GM19025 (cell line): ENCODE measurements at regions not wholly inside any gene's neighbourhood (a gene's known extent, or its start where the extent isn't known, plus 50 kb on each side); places are given as distances from the start of the nearest gene placed in this dataset.

Experiments
- ATAC-seq: cut with Tn5 transposase; IDR thresholded peaks from one replicate; pipeline ENCODE4 v1.9.1; 2021; ENCODE audit warnings: mild to moderate bottlenecking, low read depth, moderate library complexity; ENCODE audit not compliant: unreplicated experiment

DNA sequence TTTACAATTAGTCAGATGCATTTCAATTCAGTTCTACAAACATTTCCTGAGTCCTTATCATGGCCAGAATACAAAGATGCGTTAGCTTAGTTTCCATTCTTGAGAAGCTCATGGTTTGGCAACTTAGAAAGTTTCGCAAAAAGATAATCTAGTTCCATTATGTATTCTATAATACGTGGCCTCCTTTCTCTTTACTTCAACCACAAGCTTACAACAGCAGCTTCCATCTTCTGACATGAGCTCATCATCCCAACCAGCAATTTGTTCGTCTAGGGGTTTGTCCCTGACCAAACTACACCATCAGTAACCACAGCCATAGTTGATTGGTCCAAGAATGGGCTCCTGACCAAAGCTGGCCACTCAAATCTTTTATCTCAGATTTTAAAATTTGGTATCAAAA lies 267.6 kb upstream of the TBC1D5 start:
- ATAC-seq = no peak

DNA sequence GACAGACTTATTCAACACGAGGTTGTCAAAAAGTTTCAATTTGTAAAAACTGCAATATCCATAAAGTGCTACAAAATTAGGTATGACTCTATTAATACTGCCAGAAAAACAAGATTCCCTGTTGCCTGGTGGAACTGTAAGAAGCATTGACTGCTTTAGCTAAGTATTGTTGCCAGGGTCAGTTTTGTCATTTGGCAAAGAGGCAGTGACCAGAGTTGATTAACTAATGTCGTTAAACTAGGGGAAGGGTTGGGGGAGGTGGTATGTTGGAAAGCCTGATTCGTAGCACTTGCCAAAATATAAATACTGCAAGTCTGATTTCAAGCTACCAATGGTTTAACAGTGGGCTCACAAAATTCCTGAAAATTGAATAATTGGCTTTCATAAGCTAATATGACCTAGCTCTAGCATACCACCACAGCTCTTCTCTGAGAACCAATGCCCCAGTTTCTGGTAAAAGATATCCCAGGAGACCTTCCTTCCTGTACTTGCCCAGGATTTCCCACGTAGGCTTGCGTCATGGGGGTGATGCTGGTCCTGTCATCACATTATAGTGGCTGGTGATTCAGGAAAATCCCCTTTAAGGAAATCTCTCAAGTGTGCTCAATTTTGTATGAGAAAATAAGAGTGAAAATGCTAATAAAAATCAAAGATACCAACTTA lies 266.4 kb upstream of the TBC1D5 start:
- no peak for ATAC-seq

DNA sequence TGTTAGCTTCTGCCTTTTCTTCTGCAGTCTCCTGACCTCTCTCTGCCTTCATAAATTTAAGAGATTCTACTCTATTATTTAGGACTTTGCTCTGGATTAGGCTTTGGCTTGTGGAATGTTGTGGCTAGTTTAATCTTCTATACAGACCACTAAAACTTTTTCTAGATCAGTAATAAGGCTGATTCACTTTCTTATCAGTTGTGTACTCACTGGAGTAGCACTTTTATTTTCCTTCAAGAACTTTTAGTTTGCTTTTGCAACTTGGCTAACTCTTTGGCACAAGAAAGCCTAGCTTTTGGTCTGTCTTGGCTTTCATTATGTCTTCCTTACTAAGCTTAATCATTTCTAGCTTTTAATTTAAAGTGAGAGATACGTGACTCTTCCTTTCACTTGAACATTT lies 265.5 kb upstream of the TBC1D5 start:
- no peak for ATAC-seq

DNA sequence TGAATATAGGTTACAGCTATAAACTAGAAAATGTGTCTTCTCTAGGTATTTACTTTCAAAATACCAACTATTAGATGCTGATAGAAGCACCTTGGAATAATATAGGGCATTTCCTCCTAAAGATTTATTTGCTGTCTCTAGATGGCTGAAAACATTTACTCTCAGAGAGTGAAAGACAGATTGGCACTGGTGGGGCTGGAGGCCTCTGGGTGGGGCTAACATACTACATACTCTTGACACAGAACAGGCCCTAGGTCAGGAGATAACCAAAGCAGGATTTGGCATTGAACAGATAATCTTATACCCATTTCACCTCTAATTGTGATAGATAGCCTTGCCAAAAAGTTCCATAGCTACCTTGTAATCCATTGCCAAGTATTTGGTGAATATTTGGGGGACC lies 253.3 kb upstream of the TBC1D5 start:
- ATAC-seq = no peak

DNA sequence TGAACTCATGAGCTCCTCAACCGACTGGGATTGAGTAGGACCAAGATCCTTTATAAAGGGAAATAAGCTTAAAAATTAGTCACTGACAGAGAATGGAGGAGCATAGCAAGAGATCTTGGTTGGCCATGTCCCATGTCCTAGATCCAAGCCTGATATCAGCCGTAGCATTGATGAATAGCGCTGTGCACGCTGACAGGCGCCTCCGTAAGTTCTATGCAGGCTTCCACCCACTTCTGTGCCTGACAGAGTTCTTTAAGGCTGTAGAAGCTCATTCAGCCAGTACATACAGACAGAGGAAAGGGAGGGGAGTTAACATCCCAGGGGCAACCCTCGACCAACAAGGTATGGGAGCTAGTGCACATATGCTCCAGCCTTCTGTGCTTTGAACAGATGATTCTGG lies 251.7 kb upstream of the TBC1D5 start:
- ATAC-seq = no peak

DNA sequence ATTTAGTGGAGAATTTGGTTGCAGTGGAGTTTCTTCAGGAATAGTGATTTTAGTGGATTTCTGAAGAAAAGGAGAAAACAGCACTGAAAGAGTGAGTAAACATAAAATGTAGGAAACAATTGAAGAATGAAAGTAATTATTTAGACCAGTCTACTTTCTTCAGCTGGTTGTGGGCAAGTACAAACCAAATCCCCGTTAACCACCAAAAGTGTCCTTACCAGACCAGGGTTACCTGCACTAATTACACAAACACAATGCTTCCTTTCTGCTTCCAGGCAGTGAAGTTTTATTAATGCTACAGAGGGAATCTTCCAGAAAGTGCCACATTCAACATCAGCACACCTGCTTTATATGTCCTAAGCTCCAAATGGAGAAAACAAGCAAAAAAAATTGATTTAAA lies 248.0 kb upstream of the TBC1D5 start:
- ATAC-seq = no peak

DNA sequence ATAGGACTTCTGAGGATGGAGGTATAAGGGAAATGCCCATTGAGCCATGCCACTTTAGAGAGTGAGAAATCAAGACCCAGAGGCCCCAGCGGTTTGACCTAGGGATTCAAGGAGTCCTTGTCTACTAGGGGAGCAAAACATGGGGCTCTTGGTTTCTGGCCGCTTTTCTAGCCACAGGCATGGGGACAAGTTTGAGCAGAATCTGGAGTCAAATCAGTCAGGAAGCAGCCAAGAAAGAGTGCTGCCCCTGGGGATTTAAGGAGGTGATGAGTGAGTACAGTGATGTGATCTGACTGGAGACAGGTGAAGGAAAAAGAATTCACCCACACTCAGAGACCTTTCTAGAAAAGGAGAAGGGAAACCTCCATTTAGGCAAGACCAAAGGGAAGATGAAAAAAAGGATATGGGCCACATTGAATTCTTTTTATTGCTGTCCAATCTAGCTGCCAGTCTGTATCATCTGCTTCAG lies 244.0 kb upstream of the TBC1D5 start:
- no peak for ATAC-seq

DNA sequence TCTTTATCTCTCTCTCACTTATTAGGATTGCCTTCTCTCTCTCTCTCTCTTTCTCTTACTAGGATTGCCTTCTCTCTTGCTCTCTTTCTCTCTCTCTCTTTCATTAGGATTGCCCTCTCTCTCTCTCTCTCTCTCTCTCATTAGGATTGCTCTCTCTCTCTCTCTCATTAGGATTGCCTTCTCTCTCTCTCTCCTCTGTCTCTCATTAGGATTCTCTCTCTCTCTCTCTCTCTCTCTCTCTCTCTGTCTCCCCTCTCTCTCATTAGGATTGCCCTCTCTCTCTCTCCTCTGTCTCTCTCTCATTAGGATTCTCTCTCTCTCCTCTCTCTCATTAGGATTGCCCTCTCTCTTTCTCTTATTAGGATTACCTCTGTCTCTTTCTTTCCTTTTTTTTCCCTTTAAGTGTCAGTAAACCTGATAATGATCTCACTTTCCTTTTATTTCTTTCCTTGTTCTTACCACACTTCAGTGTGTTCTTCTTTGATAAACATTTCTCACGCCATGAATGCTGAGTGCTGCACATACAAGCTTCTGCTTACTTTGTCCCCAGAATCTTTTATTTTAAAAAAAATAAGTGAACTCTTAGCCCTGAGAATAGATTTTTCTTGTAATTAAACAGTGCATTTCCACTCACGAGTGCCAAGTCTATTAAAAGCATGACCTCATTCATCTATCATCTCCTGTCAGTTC lies 243.4 kb upstream of the TBC1D5 start:
- no peak for ATAC-seq

DNA sequence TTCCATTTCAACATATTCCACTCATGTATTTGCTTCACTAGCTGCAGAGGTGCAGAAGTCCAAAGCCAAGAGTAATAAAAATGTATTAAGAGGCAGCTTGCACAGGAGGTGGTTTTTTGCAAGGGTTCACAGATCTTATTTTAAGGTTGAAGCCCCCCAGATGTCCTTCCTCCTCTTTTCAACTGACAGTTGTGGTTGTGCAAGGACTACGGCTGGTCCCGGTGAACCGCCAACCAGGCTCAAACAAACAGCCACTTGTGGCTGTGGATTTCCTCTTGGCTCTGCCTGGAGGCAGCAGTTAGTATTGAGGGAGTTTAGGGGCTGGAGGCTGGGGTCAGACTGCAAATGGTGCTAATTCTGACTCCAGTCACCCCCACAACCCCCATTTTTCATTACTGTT lies 240.7 kb upstream of the TBC1D5 start:
- ATAC-seq = no peak

DNA sequence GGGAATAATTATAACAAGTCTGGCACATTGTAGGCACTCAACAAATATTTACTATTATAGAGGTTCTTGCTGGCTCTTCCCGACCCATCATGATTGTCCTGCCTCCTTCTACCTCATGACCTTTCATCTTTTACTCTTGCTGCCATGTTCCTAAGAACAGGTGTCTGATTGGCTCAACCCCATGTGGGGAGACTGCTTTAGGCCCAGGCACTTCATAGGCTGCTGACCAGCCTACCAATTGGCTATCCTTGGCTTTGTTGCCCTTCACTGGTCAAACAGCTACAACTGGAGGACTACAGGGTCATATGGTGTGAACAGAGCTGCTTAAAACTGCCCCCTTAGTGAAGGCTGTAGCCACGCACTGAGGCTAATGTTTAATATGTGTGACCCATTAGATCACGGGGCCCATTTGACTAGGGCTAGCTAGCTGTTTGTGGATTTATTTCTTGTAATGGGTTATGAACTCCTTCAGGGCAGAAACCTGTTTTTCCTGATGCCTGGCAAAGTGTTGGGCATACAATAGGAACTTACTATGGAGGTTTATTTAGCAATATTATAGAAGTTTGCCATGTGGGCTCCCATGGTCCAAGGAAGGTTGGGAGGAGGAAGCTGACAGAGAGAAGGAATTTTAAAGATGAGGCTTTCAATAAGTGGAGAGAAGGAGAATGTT lies 239.9 kb upstream of the TBC1D5 start:
- ATAC-seq = no peak

DNA sequence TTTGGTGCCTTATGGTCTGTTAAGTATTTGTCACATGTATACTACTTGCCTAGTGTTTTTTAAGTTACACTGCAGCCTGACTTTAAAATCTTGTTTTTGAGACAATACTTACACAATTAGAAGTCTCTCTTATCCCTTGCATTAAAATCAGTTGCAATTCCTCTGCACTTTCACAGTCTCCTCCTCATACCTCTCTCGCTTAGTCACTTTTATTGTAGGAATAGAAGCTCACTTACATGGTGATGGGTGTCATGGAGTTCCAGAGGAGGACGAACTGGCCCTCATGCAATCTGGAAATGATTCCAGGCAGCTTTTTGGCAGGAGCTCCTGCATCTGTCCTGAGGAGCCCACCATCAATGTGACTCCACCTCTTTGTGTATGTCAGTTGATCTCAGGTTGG lies 238.4 kb upstream of the TBC1D5 start:
- no peak for ATAC-seq

DNA sequence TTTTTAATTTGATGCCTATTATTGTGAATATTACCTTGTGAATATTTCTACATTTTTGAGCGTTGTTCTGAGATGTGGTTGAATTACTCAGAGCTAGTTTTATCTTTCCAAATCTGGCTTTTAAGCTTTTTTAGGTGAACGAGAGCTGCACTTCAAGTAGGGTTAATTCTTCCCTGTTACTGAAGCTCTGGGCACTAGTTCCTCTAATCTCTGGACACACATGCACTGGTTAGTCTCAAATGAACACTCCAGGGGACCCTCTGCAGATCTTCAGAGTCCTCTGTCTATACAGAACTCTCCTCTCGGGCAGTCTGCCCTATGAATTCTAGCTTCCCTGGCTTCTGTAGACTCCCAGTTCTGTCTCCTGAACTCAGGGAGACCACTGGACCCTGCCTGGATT lies 237.5 kb upstream of the TBC1D5 start:
- ATAC-seq = no peak

DNA sequence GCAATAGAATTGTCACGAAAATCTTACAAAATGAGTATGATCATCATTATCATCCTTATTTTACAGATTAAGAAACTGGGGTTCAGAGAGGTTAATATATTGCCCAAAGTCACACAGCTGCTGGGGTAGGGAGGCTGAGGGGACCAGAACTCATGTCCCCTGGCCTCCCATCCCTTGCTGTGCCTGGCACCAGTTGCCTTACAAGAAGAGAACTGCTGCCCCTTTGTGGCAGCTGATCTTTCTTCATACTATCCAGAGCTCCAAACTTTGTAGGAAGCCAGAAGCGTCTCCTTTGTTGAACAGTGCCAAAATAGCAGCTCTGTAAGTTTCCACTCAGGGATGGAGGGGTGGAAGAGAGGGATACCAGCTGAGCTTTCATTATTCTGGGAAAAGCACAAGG lies 236.8 kb upstream of the TBC1D5 start:
- ATAC-seq = no peak

DNA sequence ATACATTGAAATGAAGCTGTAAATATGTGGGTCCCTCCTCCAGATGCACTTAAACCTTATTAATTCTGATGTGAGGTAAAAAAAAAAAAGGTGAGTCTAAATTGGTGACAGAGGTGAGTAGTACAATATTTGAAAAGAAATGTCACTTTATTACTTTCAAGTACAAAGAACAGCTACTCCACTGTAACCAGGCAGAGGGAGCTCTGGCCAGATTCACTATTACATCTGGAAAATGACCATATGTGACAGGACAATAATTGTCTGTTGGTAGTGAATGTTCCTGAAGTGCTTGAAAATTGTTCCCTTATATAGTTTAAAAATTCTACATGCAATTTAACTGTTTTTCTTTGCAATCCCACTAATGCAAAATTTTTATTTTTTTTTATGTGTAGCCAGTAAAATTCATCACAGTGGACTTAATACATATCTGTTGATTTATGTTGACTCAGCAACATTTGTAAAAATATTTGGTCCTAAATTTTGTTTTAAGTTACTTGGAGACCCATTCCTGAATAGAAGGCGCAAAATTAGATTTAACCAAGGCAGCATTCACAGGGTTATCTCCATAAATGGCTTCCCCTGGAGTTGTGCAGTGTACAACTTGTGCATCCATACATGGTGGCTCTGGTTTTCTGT lies 231.9 kb upstream of the TBC1D5 start:
- ATAC-seq = no peak

DNA sequence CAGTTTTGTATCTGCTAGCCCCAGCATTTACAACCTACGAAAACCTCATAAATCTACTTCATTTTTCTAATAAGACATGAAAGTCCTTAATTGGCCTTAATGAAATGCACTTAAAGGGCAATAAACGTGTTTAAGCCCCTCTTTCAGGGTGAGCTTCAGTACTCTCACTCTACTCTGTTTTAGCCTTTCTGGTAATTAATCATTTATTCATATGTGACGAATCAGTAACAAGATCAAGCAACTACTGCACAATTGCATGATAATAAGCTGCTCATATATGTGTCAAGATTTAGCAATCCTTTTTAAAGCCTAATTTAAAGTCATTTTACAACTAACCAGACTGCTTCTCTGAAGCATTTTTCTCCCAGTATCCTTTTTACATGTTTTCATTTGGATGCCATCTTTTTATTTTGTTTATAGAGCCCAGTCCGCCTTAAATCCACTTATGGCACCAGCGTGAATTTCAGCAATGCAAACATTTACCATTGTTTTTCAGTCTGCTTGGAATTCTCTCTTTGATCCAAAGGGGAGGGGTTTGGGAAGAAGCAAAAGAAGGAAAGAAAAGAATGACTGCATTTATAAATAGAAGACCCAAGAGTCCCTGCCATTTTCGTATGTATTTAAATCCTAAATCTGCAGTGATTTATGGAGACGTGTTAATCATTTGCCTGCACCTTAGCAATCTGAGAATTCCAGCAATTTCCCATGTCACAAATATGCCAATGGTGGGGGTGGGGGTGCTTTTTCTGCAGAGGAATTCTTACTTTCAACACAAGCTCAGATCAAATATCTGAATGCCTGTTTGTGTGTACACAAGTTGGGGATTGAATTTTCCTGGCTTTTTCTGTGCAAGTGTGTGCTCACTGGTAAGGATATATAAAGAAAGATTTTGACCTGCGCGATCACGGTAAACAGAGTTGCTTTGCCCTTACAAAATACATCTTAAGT lies 230.8 kb upstream of the TBC1D5 start:
- ATAC-seq = no peak

DNA sequence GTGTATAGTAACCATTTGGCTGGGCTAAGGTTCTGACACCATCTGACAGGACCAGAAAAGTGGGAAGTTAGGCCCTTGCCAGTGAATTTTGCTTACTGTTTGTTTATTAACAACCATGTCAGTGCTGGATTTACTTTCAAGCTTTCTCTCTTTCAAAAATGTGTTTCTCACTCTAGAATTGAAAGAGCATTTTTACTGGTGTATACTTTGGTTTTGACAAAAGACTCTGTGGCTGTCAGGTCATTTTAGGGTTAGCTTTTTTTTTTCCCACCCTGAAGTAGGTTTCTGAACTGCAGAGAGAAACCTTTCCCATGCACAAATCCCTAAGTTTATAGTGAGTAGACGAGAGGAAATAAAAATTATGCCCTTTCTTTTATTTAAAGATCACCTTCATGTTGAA lies 230.0 kb upstream of the TBC1D5 start:
- no peak for ATAC-seq

DNA sequence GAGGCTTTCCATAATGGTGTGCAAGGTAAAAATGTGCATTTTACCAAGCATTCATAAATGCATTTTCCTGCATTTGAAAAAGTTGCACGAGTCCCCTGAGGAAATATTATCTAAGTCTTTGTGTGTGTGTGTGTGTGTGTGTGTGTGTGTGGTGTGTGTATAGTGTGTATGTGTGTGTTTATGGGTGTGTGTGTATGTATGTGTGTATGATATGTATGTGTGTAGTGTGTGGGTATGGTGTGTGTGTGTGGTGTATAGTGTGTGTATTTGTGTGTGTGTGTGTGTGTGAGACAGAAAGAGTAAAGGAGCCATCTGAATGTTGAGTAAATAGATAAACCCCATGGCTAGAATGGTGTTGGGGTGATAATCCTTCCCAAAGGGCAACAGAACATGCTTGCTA lies 229.6 kb upstream of the TBC1D5 start:
- no peak for ATAC-seq

DNA sequence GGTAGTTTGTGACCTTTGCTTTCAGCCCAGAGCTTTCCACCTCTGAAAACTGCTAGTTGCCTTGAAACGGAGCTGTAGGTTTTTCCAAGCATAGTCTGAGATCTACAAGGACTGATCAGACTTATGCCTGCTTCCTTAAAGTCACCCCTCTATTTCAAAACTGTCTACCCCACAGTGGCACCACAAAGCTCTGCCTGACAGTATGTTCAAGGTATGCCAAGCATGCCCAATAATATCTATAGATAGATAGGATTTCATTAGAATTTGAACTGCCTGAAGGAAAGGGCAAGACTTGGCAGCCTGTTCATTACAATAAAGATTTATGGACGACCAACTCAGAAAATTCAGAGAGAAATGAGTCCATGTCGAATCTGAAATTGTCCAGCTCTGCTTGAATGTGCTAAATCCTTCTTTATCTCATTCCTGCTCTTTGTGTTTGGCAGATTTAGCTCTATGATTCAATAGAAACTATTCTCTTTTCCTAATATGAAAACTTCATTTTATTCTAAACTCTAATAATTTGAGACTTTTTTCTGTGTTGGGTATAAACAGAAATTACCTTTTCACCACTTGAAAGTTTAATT lies 227.6 kb upstream of the TBC1D5 start:
- no peak for ATAC-seq

DNA sequence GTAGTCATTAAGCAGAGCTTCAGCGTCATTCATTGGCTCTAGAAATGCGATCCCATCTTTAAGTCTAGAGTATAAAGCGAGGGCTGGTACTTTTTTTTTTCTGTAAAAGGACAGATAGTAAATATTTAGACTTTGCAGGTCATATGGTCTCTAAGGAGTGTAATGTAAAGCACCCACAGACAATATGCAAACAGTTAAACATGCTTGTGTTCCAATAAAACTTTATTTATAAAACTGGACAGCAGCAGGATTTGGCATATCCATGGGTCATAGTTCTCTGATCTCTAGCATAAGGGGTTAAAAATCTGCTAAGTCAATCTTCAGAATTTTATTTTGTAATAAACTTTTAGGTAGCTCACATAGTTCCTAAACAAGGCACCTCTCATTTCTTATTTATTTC lies 226.8 kb upstream of the TBC1D5 start:
- no peak for ATAC-seq
